ENCODE measurements at regions not wholly inside any gene's neighbourhood (a gene's known extent, or its start where the extent isn't known, plus 50 kb on each side); places are given as distances from the start of the nearest gene placed in this dataset.

DNA sequence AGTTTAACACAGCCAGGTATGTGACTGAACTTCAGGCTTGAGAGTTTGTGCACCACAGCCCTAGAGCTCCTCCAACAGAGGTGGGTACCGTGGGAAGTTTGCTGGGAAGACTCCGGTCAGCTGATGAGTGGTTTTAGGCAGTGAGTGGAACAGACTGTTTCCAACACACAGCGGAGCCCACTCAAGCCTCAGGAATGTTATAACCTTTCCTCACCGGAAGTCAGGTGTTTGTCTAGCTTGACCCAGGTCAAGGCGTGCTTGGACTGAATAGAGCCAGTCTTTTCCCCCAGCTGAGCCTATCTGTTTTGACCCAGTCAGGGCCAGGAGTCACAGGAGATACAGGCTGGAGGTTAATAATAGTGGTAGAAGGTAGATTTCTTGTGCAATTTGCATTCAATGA lies 138.4 kb upstream of the PARP11 start (continued):
- TF ChIP-seq ZNF350 (CRISPR knock-in tag; IDR thresholded peaks at IDR 0.05; ENCODE audit: borderline replicate concordance, low read depth) (peak; percentile 82; the same call in 1 of the 2 replicates), PRMT3 (CRISPR knock-in tag; IDR thresholded peaks at IDR 0.05; ENCODE audit: borderline replicate concordance, low read depth) (no peak), ZZZ3 (CRISPR knock-in tag; IDR thresholded peaks at IDR 0.05; ENCODE audit: borderline replicate concordance) (no peak), DNMT1 (CRISPR knock-in tag; IDR thresholded peaks at IDR 0.05) (no peak), ZNF672 (CRISPR knock-in tag; IDR thresholded peaks at IDR 0.05) (no peak), ARID2 (CRISPR knock-in tag; IDR thresholded peaks at IDR 0.05; ENCODE audit: borderline replicate concordance) (0 out of 2 replicates have a peak, but pooled peaks have one; percentile 62), EEA1 (CRISPR knock-in tag; IDR thresholded peaks at IDR 0.05; ENCODE audit: borderline replicate concordance) (no peak), TBX3 (IDR thresholded peaks at IDR 0.05; ENCODE audit: borderline replicate concordance) (no peak), ELF3 (CRISPR knock-in tag; IDR thresholded peaks at IDR 0.05) (peak; percentile 80), ZBTB7A (CRISPR knock-in tag; IDR thresholded peaks at IDR 0.05) (0 out of 2 replicates have a peak, but pooled peaks have one; percentile 51), TOPORS (CRISPR knock-in tag; IDR thresholded peaks at IDR 0.05) (no peak), ZNF230 (CRISPR knock-in tag; IDR thresholded peaks at IDR 0.05) (no peak), TARDBP (CRISPR knock-in tag; IDR thresholded peaks at IDR 0.05) (peak; percentile 91; the same call in 1 of the 2 replicates), CBX2 (IDR thresholded peaks at IDR 0.05; ENCODE audit: low read depth, low read length) (no peak), CBX2 (CRISPR knock-in tag; IDR thresholded peaks at IDR 0.05; ENCODE audit: low read depth) (no peak), NCOR1 (IDR thresholded peaks at IDR 0.05; ENCODE audit: borderline replicate concordance, low read length) (peak; percentile 80; the same call in 1 of the 2 replicates)
- TF ChIP-seq, protein P1, sequence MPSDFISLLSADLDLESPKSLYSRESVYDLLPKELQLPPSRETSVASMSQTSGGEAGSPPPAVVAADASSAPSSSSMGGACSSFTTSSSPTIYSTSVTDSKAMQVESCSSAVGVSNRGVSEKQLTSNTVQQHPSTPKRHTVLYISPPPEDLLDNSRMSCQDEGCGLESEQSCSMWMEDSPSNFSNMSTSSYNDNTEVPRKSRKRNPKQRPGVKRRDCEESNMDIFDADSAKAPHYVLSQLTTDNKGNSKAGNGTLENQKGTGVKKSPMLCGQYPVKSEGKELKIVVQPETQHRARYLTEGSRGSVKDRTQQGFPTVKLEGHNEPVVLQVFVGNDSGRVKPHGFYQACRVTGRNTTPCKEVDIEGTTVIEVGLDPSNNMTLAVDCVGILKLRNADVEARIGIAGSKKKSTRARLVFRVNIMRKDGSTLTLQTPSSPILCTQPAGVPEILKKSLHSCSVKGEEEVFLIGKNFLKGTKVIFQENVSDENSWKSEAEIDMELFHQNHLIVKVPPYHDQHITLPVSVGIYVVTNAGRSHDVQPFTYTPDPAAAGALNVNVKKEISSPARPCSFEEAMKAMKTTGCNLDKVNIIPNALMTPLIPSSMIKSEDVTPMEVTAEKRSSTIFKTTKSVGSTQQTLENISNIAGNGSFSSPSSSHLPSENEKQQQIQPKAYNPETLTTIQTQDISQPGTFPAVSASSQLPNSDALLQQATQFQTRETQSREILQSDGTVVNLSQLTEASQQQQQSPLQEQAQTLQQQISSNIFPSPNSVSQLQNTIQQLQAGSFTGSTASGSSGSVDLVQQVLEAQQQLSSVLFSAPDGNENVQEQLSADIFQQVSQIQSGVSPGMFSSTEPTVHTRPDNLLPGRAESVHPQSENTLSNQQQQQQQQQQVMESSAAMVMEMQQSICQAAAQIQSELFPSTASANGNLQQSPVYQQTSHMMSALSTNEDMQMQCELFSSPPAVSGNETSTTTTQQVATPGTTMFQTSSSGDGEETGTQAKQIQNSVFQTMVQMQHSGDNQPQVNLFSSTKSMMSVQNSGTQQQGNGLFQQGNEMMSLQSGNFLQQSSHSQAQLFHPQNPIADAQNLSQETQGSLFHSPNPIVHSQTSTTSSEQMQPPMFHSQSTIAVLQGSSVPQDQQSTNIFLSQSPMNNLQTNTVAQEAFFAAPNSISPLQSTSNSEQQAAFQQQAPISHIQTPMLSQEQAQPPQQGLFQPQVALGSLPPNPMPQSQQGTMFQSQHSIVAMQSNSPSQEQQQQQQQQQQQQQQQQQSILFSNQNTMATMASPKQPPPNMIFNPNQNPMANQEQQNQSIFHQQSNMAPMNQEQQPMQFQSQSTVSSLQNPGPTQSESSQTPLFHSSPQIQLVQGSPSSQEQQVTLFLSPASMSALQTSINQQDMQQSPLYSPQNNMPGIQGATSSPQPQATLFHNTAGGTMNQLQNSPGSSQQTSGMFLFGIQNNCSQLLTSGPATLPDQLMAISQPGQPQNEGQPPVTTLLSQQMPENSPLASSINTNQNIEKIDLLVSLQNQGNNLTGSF (CRISPR knock-in tag; IDR thresholded peaks at IDR 0.05), result no peak
- TF ChIP-seq, protein P2, sequence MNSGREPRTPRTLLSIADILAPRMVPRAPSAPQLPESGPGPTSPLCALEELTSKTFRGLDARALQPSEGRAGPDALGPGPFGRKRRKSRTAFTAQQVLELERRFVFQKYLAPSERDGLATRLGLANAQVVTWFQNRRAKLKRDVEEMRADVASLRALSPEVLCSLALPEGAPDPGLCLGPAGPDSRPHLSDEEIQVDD (CRISPR knock-in tag; IDR thresholded peaks at IDR 0.05; ENCODE audit: borderline replicate concordance), result no peak
- TF ChIP-seq, protein P3, sequence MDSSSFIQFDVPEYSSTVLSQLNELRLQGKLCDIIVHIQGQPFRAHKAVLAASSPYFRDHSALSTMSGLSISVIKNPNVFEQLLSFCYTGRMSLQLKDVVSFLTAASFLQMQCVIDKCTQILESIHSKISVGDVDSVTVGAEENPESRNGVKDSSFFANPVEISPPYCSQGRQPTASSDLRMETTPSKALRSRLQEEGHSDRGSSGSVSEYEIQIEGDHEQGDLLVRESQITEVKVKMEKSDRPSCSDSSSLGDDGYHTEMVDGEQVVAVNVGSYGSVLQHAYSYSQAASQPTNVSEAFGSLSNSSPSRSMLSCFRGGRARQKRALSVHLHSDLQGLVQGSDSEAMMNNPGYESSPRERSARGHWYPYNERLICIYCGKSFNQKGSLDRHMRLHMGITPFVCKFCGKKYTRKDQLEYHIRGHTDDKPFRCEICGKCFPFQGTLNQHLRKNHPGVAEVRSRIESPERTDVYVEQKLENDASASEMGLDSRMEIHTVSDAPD (CRISPR knock-in tag; IDR thresholded peaks at IDR 0.05), result no peak
- TF ChIP-seq, protein P4, sequence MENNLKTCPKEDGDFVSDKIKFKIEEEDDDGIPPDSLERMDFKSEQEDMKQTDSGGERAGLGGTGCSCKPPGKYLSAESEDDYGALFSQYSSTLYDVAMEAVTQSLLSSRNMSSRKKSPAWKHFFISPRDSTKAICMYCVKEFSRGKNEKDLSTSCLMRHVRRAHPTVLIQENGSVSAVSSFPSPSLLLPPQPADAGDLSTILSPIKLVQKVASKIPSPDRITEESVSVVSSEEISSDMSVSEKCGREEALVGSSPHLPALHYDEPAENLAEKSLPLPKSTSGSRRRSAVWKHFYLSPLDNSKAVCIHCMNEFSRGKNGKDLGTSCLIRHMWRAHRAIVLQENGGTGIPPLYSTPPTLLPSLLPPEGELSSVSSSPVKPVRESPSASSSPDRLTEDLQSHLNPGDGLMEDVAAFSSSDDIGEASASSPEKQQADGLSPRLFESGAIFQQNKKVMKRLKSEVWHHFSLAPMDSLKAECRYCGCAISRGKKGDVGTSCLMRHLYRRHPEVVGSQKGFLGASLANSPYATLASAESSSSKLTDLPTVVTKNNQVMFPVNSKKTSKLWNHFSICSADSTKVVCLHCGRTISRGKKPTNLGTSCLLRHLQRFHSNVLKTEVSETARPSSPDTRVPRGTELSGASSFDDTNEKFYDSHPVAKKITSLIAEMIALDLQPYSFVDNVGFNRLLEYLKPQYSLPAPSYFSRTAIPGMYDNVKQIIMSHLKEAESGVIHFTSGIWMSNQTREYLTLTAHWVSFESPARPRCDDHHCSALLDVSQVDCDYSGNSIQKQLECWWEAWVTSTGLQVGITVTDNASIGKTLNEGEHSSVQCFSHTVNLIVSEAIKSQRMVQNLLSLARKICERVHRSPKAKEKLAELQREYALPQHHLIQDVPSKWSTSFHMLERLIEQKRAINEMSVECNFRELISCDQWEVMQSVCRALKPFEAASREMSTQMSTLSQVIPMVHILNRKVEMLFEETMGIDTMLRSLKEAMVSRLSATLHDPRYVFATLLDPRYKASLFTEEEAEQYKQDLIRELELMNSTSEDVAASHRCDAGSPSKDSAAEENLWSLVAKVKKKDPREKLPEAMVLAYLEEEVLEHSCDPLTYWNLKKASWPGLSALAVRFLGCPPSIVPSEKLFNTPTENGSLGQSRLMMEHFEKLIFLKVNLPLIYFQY (CRISPR knock-in tag; IDR thresholded peaks at IDR 0.05; ENCODE audit: borderline replicate concordance), result peak; percentile 78; the same call in 1 of the 2 replicates
